ENCODE measurements at regions not wholly inside any gene's neighbourhood (a gene's known extent, or its start where the extent isn't known, plus 50 kb on each side); places are given as distances from the start of the nearest gene placed in this dataset.
"Not testable (repeated sequence)": the region's sequence is repeated elsewhere in the genome, so short reads cannot be mapped to it uniquely, and the experiment has no call there.

GRCh38 chrX:121349263-121349662 lies 301.9 kb downstream of the GLUD2 start:
- Histone ChIP-seq H3K4me3 (no peak overlapping the region), H3K27ac (no peak overlapping the region)
- TF ChIP-seq, protein P1, sequence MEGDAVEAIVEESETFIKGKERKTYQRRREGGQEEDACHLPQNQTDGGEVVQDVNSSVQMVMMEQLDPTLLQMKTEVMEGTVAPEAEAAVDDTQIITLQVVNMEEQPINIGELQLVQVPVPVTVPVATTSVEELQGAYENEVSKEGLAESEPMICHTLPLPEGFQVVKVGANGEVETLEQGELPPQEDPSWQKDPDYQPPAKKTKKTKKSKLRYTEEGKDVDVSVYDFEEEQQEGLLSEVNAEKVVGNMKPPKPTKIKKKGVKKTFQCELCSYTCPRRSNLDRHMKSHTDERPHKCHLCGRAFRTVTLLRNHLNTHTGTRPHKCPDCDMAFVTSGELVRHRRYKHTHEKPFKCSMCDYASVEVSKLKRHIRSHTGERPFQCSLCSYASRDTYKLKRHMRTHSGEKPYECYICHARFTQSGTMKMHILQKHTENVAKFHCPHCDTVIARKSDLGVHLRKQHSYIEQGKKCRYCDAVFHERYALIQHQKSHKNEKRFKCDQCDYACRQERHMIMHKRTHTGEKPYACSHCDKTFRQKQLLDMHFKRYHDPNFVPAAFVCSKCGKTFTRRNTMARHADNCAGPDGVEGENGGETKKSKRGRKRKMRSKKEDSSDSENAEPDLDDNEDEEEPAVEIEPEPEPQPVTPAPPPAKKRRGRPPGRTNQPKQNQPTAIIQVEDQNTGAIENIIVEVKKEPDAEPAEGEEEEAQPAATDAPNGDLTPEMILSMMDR (IDR thresholded peaks at IDR 0.05), result no peak
- DNase-seq (ENCODE audit: low spot score), result no peak

DNA sequence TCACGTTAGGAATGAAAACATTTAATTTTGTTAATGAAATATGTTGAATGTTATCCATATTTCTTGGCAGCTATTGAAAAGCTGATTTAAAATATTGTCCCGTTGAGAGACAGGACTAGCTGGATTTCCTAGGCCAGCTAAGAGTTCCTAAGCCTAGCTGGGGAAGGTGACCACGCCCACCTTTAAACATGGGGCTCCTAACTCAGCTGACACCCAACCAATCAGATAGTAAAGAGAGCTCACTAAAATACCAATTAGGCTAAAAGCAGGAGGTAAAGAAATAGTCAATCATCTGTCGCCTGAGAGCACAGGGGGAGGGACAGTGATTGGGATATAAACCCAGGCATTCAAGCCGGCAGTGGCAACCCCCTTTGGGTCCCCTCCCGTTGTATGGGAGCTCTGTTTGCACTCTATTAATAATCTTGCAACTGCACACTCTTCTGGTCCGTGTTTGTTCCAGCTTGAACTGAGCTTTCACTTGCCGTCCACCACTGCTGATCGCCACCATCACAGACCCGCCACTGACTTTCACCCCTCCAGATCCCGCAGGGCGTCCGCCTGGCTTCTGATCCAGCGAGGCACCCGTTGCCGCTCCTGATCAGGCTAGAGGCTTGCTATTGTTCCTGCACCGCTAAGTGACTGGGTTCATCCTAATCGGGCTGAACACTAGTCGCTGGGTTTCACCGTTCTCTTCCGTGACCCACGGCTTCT lies 308.9 kb downstream of the GLUD2 start:
- DNase-seq (ENCODE audit: low spot score), result no peak
- no peak overlapping the region for H3K4me3 ChIP-seq
- TF ChIP-seq, protein P1 (IDR thresholded peaks at IDR 0.05), result no peak
- no peak overlapping the region for H3K27ac ChIP-seq

GRCh38 chrX:121356850-121357171 lies 309.4 kb downstream of the GLUD2 start:
- no peak for DNase-seq (ENCODE audit: low spot score)
- TF ChIP-seq, protein P1 (IDR thresholded peaks at IDR 0.05), result no peak
- Histone ChIP-seq H3K4me3 (no peak overlapping the region), H3K27ac (no peak overlapping the region)

DNA sequence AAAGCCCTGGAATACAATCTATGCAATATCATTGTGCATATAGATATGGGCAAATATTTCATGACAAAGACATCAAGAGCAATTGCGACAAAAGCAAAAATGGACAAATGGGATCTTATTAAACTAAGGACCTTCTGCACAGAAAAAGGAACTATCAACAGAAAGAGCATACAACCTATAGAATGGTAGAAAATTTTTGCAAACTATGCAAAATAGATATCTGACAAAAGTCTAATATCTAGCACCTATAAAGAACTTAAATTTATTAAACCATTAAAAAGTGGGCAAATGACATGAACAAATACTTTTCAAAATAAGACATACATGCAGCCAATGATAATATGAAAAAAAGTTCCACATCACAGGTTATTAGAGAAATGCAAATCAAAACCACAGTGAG lies 312.9 kb downstream of the GLUD2 start:
- Histone ChIP-seq H3K4me3 (no peak overlapping the region), H3K27ac (no peak overlapping the region)
- DNase-seq (ENCODE audit: low spot score), result no peak
- TF ChIP-seq, protein P1 (IDR thresholded peaks at IDR 0.05), result no peak

DNA sequence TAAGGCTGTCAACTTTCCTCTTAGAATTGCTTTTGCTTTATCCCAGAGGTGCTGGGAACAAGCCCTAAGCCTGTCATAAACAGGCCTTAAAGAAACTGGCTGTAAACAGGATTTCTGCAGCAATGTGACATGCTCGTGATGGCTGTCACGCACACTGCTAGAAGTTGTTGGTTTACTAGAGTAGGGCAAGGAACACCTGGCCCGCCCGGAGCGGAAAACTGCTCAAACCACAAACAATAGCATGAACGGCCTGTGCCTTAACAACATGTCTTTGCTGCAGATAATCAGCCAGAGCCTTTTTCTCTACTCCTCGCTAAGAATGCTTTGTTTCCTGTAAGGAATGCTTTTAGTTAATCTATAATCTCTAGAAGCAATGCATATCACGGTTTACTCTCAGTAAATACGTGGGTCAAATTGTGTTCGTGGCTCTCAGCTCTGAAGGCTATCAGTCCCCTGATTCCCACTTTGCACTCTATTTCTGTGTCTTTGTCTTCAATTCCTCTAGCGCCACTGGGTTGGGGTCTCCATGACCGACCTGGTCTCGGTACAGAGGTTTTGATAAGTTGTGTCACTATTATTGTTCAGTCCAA lies 318.3 kb downstream of the GLUD2 start:
- TF ChIP-seq, protein P1 (IDR thresholded peaks at IDR 0.05), result no peak
- DNase-seq (ENCODE audit: low spot score), result no peak

DNA sequence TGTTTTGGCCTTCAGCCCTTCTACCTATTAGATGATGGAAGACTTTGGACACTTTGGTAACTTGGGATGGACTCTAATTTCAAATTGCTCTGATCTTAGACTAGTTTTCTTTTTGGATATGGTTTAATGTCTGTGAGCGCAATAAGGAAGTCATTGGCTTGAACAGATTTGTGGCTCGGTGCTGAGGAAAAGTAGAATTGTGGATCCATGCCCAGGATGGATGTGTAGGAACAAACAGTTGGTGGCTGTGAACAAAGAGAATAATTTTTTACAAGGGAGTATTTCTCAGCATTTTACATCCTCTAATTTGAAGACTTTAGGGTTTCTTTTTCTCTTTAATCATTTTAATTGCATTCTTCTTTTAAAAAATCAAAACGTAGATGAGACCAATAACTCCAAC lies 327.1 kb downstream of the GLUD2 start:
- no peak overlapping the region for H3K27ac ChIP-seq
- DNase-seq (ENCODE audit: low spot score), result no peak

More for the DNA sequence above, 318.3 kb downstream of the GLUD2 start:
- Histone ChIP-seq H3K4me3 (no peak overlapping the region), H3K27ac (no peak overlapping the region)

DNA sequence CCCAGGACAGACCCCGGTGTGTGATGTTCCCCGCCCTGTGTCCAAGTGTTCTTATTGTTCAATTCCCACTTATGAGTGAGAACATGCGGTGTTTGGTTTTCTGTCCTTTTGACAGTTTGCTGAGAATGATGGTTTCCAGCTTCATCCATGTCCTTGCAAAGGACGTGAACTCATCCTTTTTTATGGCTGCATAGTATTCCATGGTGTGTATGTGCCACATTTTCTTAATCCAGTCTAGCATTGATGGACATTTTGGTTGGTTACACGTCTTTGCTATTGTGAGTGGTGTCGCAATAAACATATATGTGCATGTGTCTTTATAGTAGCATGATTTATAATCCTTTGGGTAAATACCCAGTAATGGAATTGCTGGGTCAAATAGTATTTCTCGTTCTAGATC lies 334.5 kb downstream of the GLUD2 start:
- H3K4me3 ChIP-seq; DNase-seq (ENCODE audit: low spot score); H3K27ac ChIP-seq: not testable (repeated sequence)

More for the DNA sequence above, 327.1 kb downstream of the GLUD2 start:
- TF ChIP-seq, protein P1 (IDR thresholded peaks at IDR 0.05), result no peak
- H3K4me3 ChIP-seq, result no peak overlapping the region

Data from coronary artery (tissue), 2 donors.